ELR (cell line): ENCODE measurements at regions not wholly inside any gene's neighbourhood (a gene's known extent, or its start where the extent isn't known, plus 50 kb on each side); places are given as distances from the start of the nearest gene placed in this dataset.
"Not testable (repeated sequence)": the region's sequence is repeated elsewhere in the genome, so short reads cannot be mapped to it uniquely, and the experiment has no call there.

ENCODE experiments used
- DNase-seq: peaks from one replicate; pipeline ENCODE4 v3.0.0-alpha.2; 2015; ENCODE audit warnings: low read depth

GRCh38 chr1:817071-817599 lies 106.6 kb upstream of the SAMD11 start:
- peak; percentile 26 for DNase-seq

- not testable (repeated sequence) for DNase-seq
These were observed 105.8 kb upstream of the SAMD11 start for GRCh38 chr1:817658-818617.

GRCh38 chr1:818618-819291 lies 105.0 kb upstream of the SAMD11 start:
- no peak for DNase-seq

- no peak for DNase-seq
These were observed 102.8 kb upstream of the SAMD11 start for GRCh38 chr1:820962-821361.

- DNase-seq = not testable (repeated sequence)
These were observed 96.9 kb upstream of the SAMD11 start for GRCh38 chr1:826808-827207.

- peak; percentile 90 for DNase-seq
These were observed 96.3 kb upstream of the SAMD11 start for GRCh38 chr1:827211-828063.

GRCh38 chr1:829324-829723 lies 94.4 kb upstream of the SAMD11 start:
- not testable (repeated sequence) for DNase-seq

GRCh38 chr1:829932-830331 lies 93.8 kb upstream of the SAMD11 start:
- not testable (repeated sequence) for DNase-seq

GRCh38 chr1:830750-831149 lies 93.0 kb upstream of the SAMD11 start:
- DNase-seq = not testable (repeated sequence)

- DNase-seq = no peak
These were observed 92.2 kb upstream of the SAMD11 start for GRCh38 chr1:831522-831921.

GRCh38 chr1:832136-832535 lies 91.6 kb upstream of the SAMD11 start:
- no peak for DNase-seq

GRCh38 chr1:833226-833625 lies 90.5 kb upstream of the SAMD11 start:
- not testable (repeated sequence) for DNase-seq

- DNase-seq = not testable (repeated sequence)
These were observed 88.2 kb upstream of the SAMD11 start for GRCh38 chr1:835509-835908.

- DNase-seq = not testable (repeated sequence)
These were observed 86.1 kb upstream of the SAMD11 start for GRCh38 chr1:837601-838000.

- not testable (repeated sequence) for DNase-seq
These were observed 85.4 kb upstream of the SAMD11 start for GRCh38 chr1:838291-838690.

GRCh38 chr1:840592-840991 lies 83.1 kb upstream of the SAMD11 start:
- DNase-seq = not testable (repeated sequence)

- not testable (repeated sequence) for DNase-seq
These were observed 81.9 kb upstream of the SAMD11 start for GRCh38 chr1:841671-842425.

GRCh38 chr1:842799-843198 lies 80.9 kb upstream of the SAMD11 start:
- not testable (repeated sequence) for DNase-seq

GRCh38 chr1:843946-844345 lies 79.8 kb upstream of the SAMD11 start:
- DNase-seq = not testable (repeated sequence)

GRCh38 chr1:844472-845026 lies 79.2 kb upstream of the SAMD11 start:
- DNase-seq = no peak

- DNase-seq = not testable (repeated sequence)
These were observed 78.1 kb upstream of the SAMD11 start for GRCh38 chr1:845641-846040.
